Gastrocnemius medialis (tissue), 4 donors: ENCODE measurements at regions not wholly inside any gene's neighbourhood (a gene's known extent, or its start where the extent isn't known, plus 50 kb on each side); places are given as distances from the start of the nearest gene placed in this dataset.
A peak's percentile ranks its signal among the peaks of the same experiment; 100 is the strongest.

Experiments
- ATAC-seq, 2 donors: fragments of 150-250 bp; one replicate each; pipeline ENCODE4 v1.9.1; 2016
- DNase-seq, 2 donors: peaks; one replicate each; pipeline ENCODE4 v3.0.0-alpha.2; 2019
- H3K27ac ChIP-seq, 4 donors: fragments of 200-600 bp; sonication (generic); 1 replicate in 1 of 4; 2 replicates in 3 of 4; pipeline ENCODE4 v1.5.1; 2016 to 2018; ENCODE audit warnings: mild to moderate bottlenecking in 2 of 4, moderate library complexity in 1 of 4
- H3K27me3 ChIP-seq, 3 donors: fragments of 200-600 bp; sonication (generic) in 2 of 3; 1 replicate in 1 of 3; 2 replicates in 2 of 3; pipeline versions ENCODE4 v1.5.1 to v1.6.0; 2016 to 2019; ENCODE audit warnings: mild to moderate bottlenecking in 1 of 3, moderate library complexity in 1 of 3
- H3K36me3 ChIP-seq, 2 donors: fragments of 200-600 bp; sonication (generic) in 1 of 2; one replicate each; pipeline ENCODE4 v1.5.1; 2017 to 2018
- H3K4me1 ChIP-seq, 2 donors: fragments of 200-600 bp; sonication (generic) in 1 of 2; one replicate each; pipeline ENCODE4 v1.5.1; 2016 to 2017; ENCODE audit warnings: mild to moderate bottlenecking in 2 of 2
- H3K4me3 ChIP-seq, 4 donors: fragments of 200-600 bp; sonication (generic) in 3 of 4; 1 replicate in 1 of 4; 2 replicates in 3 of 4; pipeline ENCODE4 v1.5.1; 2016 to 2019; ENCODE audit warnings: mild to moderate bottlenecking in 2 of 4
- H3K9me3 ChIP-seq, 3 donors: fragments of 200-600 bp; sonication (generic) in 2 of 3; 1 replicate in 1 of 3; 2 replicates in 2 of 3; pipeline ENCODE4 v1.5.1; 2016 to 2019
- CTCF ChIP-seq, 5 experiments: fragments of 450-650 bp in 3 of 5; fragments of 200-600 bp in 2 of 5; sonication (generic) in 2 of 5; IDR thresholded peaks in 4 of 5; conservative IDR thresholded peaks in 1 of 5; 1 replicate in 4 of 5; 2 replicates in 1 of 5; pipeline ENCODE4 v1.5.1; 2016 to 2019; ENCODE audit warnings: antibody characterized with exemption in 5 of 5, mild to moderate bottlenecking in 3 of 5, moderate library complexity in 3 of 5
- POLR2A ChIP-seq, 2 donors: fragments of 450-650 bp; IDR thresholded peaks; one replicate each; pipeline ENCODE4 v1.6.1; 2017; ENCODE audit warnings: antibody characterized with exemption in 2 of 2, mild to moderate bottlenecking in 2 of 2, moderate library complexity in 2 of 2
- in situ Hi-C, 4 donors: fragments of 200-750 bp; cut with MboI; loops; one replicate each; pipeline versions ENCODE4 v1.15.0 to v1.8.0; 2017; ENCODE audit warnings: low sequenced_read_pairs in 4 of 4
- intact Hi-C: fragments of 100-400 bp; cut with DNase I; formaldehyde crosslinking; loops from one replicate; pipeline ENCODE4 v1.15.1; 2023; ENCODE audit warnings: low total_unique reads

GRCh38 chr13:34777089-34777913 is 164.8 kb upstream of the NBEA start:
- intact Hi-C loops (no loop called here), in situ Hi-C loops (no loop called here)
- H3K36me3 ChIP-seq, result no peaks in the 10 kb centered on the region
- ATAC-seq (no peak), DNase-seq (no peak)
- no peak overlapping the region for H3K27ac ChIP-seq
- TF ChIP-seq CTCF (IDR thresholded peaks at IDR 0.05 in 4 of 5, conservative IDR thresholded peaks at IDR 0.05 in 1 of 5), result no peak
- no peak for TF ChIP-seq POLR2A (IDR thresholded peaks at IDR 0.05)
- H3K4me3 ChIP-seq, result no peak overlapping the region
- H3K4me1 ChIP-seq, result no peaks in the 10 kb centered on the region
- H3K27me3 ChIP-seq, result no peaks in the 10 kb centered on the region
- H3K9me3 ChIP-seq, result no peaks in the 10 kb centered on the region

GRCh38 chr13:34777914-34778303 is 164.2 kb upstream of the NBEA start:
- Histone ChIP-seq H3K9me3 (no peaks in the 10 kb centered on the region), H3K27ac (no peak overlapping the region), H3K27me3 (no peaks in the 10 kb centered on the region), H3K4me3 (no peak overlapping the region), H3K36me3 (no peaks in the 10 kb centered on the region), H3K4me1 (no peaks in the 10 kb centered on the region)
- in situ Hi-C loops, result no loop called here
- DNase-seq (no peak), ATAC-seq (no peak)
- intact Hi-C loops, result no loop called here
- TF ChIP-seq CTCF (IDR thresholded peaks at IDR 0.05 in 4 of 5, conservative IDR thresholded peaks at IDR 0.05 in 1 of 5), result no peak
- TF ChIP-seq POLR2A (IDR thresholded peaks at IDR 0.05), result no peak

- in situ Hi-C loops, result no loop called here
- intact Hi-C loops, result no loop called here
- Histone ChIP-seq H3K27ac (no peak overlapping the region), H3K36me3 (no peaks in the 10 kb centered on the region), H3K4me1 (no peaks in the 10 kb centered on the region), H3K9me3 (no peaks in the 10 kb centered on the region), H3K4me3 (no peak overlapping the region), H3K27me3 (no peaks in the 10 kb centered on the region)
- DNase-seq (no peak), ATAC-seq (no peak)
- TF ChIP-seq CTCF (IDR thresholded peaks at IDR 0.05 in 4 of 5, conservative IDR thresholded peaks at IDR 0.05 in 1 of 5), result peak in 1 of 5 experiments; percentile 22
- TF ChIP-seq POLR2A (IDR thresholded peaks at IDR 0.05), result no peak
These were observed 162.9 kb upstream of the NBEA start for GRCh38 chr13:34779171-34779570.

- in situ Hi-C loops, result no loop called here
- intact Hi-C loops, result no loop called here
- ATAC-seq, result no peak
These were observed 148.8 kb upstream of the NBEA start for GRCh38 chr13:34793301-34793700.

More at GRCh38 chr13:34793301-34793700, 148.8 kb upstream of the NBEA start:
- Histone ChIP-seq H3K27me3 (no peaks in the 10 kb centered on the region), H3K4me3 (no peak overlapping the region), H3K9me3 (no peaks in the 10 kb centered on the region), H3K36me3 (no peaks in the 10 kb centered on the region), H3K4me1 (no peaks in the 10 kb centered on the region), H3K27ac (no peak overlapping the region)
- DNase-seq, result no peak
- TF ChIP-seq POLR2A (IDR thresholded peaks at IDR 0.05) (no peak), CTCF (IDR thresholded peaks at IDR 0.05 in 4 of 5, conservative IDR thresholded peaks at IDR 0.05 in 1 of 5) (no peak)
